Gastrocnemius medialis (tissue), 4 donors: ENCODE measurements at regions not wholly inside any gene's neighbourhood (a gene's known extent, or its start where the extent isn't known, plus 50 kb on each side); places are given as distances from the start of the nearest gene placed in this dataset.

ENCODE experiments used
- ATAC-seq, 2 donors: fragments of 150-250 bp; one replicate each; pipeline ENCODE4 v1.9.1; 2016
- DNase-seq, 2 donors: peaks; one replicate each; pipeline ENCODE4 v3.0.0-alpha.2; 2019
- H3K27ac ChIP-seq, 4 donors: fragments of 200-600 bp; sonication (generic); 1 replicate in 1 of 4; 2 replicates in 3 of 4; pipeline ENCODE4 v1.5.1; 2016 to 2018; ENCODE audit warnings: mild to moderate bottlenecking in 2 of 4, moderate library complexity in 1 of 4
- H3K27me3 ChIP-seq, 3 donors: fragments of 200-600 bp; sonication (generic) in 2 of 3; 1 replicate in 1 of 3; 2 replicates in 2 of 3; pipeline versions ENCODE4 v1.5.1 to v1.6.0; 2016 to 2019; ENCODE audit warnings: mild to moderate bottlenecking in 1 of 3, moderate library complexity in 1 of 3
- H3K36me3 ChIP-seq, 2 donors: fragments of 200-600 bp; sonication (generic) in 1 of 2; one replicate each; pipeline ENCODE4 v1.5.1; 2017 to 2018
- H3K4me1 ChIP-seq, 2 donors: fragments of 200-600 bp; sonication (generic) in 1 of 2; one replicate each; pipeline ENCODE4 v1.5.1; 2016 to 2017; ENCODE audit warnings: mild to moderate bottlenecking in 2 of 2
- H3K4me3 ChIP-seq, 4 donors: fragments of 200-600 bp; sonication (generic) in 3 of 4; 1 replicate in 1 of 4; 2 replicates in 3 of 4; pipeline ENCODE4 v1.5.1; 2016 to 2019; ENCODE audit warnings: mild to moderate bottlenecking in 2 of 4
- H3K9me3 ChIP-seq, 3 donors: fragments of 200-600 bp; sonication (generic) in 2 of 3; 1 replicate in 1 of 3; 2 replicates in 2 of 3; pipeline ENCODE4 v1.5.1; 2016 to 2019
- POLR2A ChIP-seq, 2 donors: fragments of 450-650 bp; IDR thresholded peaks; one replicate each; pipeline ENCODE4 v1.6.1; 2017; ENCODE audit warnings: antibody characterized with exemption in 2 of 2, mild to moderate bottlenecking in 2 of 2, moderate library complexity in 2 of 2
- in situ Hi-C, 4 donors: fragments of 200-750 bp; cut with MboI; loops; one replicate each; pipeline versions ENCODE4 v1.15.0 to v1.8.0; 2017; ENCODE audit warnings: low sequenced_read_pairs in 4 of 4
- intact Hi-C: fragments of 100-400 bp; cut with DNase I; formaldehyde crosslinking; loops from one replicate; pipeline ENCODE4 v1.15.1; 2023; ENCODE audit warnings: low total_unique reads
- TF ChIP-seq, protein P1 (sequence below), 5 experiments: fragments of 450-650 bp in 3 of 5; fragments of 200-600 bp in 2 of 5; sonication (generic) in 2 of 5; IDR thresholded peaks in 4 of 5; conservative IDR thresholded peaks in 1 of 5; 1 replicate in 4 of 5; 2 replicates in 1 of 5; pipeline ENCODE4 v1.5.1; 2016 to 2019; ENCODE audit warnings: antibody characterized with exemption in 5 of 5, mild to moderate bottlenecking in 3 of 5, moderate library complexity in 3 of 5

GRCh38 chr12:91566328-91567099, 383.9 kb upstream of the DCN start:
- H3K4me3 ChIP-seq = no peak overlapping the region
- no peaks in the 10 kb centered on the region for H3K4me1 ChIP-seq
- DNase-seq (no peak), ATAC-seq (no peak)
- in situ Hi-C loops = no loop called here
- H3K27ac ChIP-seq = no peak overlapping the region
- no peaks in the 10 kb centered on the region for H3K27me3 ChIP-seq
- no peaks in the 10 kb centered on the region for H3K36me3 ChIP-seq
- no peaks in the 10 kb centered on the region for H3K9me3 ChIP-seq
- TF ChIP-seq, protein P1, sequence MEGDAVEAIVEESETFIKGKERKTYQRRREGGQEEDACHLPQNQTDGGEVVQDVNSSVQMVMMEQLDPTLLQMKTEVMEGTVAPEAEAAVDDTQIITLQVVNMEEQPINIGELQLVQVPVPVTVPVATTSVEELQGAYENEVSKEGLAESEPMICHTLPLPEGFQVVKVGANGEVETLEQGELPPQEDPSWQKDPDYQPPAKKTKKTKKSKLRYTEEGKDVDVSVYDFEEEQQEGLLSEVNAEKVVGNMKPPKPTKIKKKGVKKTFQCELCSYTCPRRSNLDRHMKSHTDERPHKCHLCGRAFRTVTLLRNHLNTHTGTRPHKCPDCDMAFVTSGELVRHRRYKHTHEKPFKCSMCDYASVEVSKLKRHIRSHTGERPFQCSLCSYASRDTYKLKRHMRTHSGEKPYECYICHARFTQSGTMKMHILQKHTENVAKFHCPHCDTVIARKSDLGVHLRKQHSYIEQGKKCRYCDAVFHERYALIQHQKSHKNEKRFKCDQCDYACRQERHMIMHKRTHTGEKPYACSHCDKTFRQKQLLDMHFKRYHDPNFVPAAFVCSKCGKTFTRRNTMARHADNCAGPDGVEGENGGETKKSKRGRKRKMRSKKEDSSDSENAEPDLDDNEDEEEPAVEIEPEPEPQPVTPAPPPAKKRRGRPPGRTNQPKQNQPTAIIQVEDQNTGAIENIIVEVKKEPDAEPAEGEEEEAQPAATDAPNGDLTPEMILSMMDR (IDR thresholded peaks at IDR 0.05 in 4 of 5, conservative IDR thresholded peaks at IDR 0.05 in 1 of 5) = no peak
- TF ChIP-seq POLR2A (IDR thresholded peaks at IDR 0.05) = no peak
- intact Hi-C loops = no loop called here

DNA sequence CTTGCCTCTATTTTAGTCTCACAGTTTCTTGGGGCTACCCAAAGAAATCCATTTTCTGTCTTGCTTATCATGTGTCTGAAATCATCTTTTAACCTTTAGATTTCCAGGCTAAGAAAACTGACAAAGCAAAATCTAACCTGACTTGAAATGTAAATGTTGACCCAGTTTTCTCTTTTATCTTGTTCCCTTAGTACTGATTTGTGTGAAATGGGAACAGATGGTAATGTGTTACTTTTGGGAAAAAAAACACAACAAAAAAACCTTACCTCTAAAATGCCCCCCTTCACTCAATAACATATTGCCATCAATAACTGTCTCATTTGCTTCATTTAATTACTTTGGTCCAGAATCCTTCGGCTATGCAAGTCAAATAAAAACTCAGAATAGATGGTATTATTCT, 383.2 kb upstream of the DCN start:
- H3K4me1 ChIP-seq = no peaks in the 10 kb centered on the region
- intact Hi-C loops (no loop called here), in situ Hi-C loops (no loop called here)
- TF ChIP-seq, protein P1 (IDR thresholded peaks at IDR 0.05 in 4 of 5, conservative IDR thresholded peaks at IDR 0.05 in 1 of 5) = no peak
- no peak for TF ChIP-seq POLR2A (IDR thresholded peaks at IDR 0.05)
- no peak for DNase-seq
- H3K36me3 ChIP-seq = no peaks in the 10 kb centered on the region
- H3K9me3 ChIP-seq = no peaks in the 10 kb centered on the region
- ATAC-seq = no peak
- no peaks in the 10 kb centered on the region for H3K27me3 ChIP-seq
- H3K27ac ChIP-seq = no peak overlapping the region
- H3K4me3 ChIP-seq = no peak overlapping the region

- H3K27me3 ChIP-seq = no peaks in the 10 kb centered on the region
- intact Hi-C loops (no loop called here), in situ Hi-C loops (no loop called here)
- TF ChIP-seq, protein P1 (IDR thresholded peaks at IDR 0.05 in 4 of 5, conservative IDR thresholded peaks at IDR 0.05 in 1 of 5) = no peak
- TF ChIP-seq POLR2A (IDR thresholded peaks at IDR 0.05) = no peak
- ATAC-seq (no peak), DNase-seq (no peak)
- no peaks in the 10 kb centered on the region for H3K36me3 ChIP-seq
- H3K4me3 ChIP-seq = no peak overlapping the region
- H3K9me3 ChIP-seq = no peaks in the 10 kb centered on the region
- no peak overlapping the region for H3K27ac ChIP-seq
- no peaks in the 10 kb centered on the region for H3K4me1 ChIP-seq
Observed at GRCh38 chr12:91565246-91565645, 382.6 kb upstream of the DCN start.

DNA sequence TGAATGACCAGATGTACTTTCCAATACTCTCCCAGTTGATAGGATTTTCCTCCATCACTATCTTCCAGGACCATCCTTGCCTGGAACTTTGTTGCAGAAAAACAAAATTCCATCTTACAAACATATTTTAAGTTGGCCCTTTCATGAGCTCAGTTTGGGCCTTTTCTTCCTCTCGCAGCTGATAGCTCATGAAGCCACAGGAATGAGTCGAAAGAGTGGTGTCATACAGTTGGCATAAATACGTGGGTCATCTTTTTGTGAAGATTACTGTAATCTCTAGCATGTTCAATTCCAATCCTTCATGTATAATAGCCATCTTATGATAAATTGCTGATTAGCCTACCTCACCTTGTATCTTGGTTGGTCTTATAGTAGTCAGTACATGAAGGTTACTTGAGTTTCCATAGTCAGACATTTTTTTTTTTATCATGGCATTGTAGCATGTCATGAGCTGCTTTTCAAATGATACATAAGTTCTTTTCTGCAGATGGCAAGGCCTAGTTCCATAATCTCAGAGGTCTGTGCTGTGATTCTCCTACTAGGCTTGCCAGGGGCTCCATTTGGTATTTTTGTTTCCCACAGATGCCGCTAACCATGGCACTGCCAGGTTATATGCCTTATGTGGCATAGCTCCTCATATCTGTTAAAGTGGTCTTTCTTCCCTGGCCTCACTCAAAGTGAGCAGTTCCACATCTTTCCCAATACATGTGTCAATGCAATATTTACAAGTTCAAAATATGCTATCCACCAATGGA, 380.6 kb upstream of the DCN start:
- Histone ChIP-seq H3K27ac (no peak overlapping the region), H3K4me1 (no peaks in the 10 kb centered on the region), H3K4me3 (no peak overlapping the region), H3K36me3 (no peaks in the 10 kb centered on the region), H3K9me3 (no peaks in the 10 kb centered on the region), H3K27me3 (no peaks in the 10 kb centered on the region)
- intact Hi-C loops (no loop called here), in situ Hi-C loops (no loop called here)
- DNase-seq (no peak), ATAC-seq (no peak)
- TF ChIP-seq POLR2A (IDR thresholded peaks at IDR 0.05) = no peak
- TF ChIP-seq, protein P1 (IDR thresholded peaks at IDR 0.05 in 4 of 5, conservative IDR thresholded peaks at IDR 0.05 in 1 of 5) = no peak
